ENCODE measurements at regions not wholly inside any gene's neighbourhood (a gene's known extent, or its start where the extent isn't known, plus 50 kb on each side); places are given as distances from the start of the nearest gene placed in this dataset.
"Not testable (repeated sequence)": the region's sequence is repeated elsewhere in the genome, so short reads cannot be mapped to it uniquely, and the experiment has no call there.

GRCh38 chr12:102726686-102727085 is 190.4 kb downstream of the PAH start:
- no peak for FAIRE-seq

DNA sequence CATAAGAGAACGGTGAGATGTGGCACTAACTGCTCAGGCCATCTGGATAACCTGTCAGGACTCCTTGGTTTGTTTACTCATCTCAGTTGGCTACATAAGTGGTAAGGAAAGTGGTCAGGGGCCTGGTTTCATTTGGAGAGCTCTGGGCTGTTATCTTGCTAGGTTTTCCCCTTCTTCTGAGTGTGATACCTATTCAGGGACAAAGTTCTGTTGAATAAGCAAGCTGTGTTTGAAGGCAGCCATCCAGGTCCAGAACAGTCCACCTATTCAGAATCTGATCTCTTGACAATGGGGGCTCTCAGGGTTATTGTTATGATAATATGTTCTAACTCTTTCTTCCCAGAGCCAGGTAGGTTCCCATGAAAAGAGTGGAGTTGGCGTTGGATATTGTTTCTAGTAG is 194.9 kb downstream of the PAH start:
- FAIRE-seq = no peak

GRCh38 chr12:102708108-102708507 is 208.9 kb downstream of the PAH start:
- no peak for FAIRE-seq

DNA sequence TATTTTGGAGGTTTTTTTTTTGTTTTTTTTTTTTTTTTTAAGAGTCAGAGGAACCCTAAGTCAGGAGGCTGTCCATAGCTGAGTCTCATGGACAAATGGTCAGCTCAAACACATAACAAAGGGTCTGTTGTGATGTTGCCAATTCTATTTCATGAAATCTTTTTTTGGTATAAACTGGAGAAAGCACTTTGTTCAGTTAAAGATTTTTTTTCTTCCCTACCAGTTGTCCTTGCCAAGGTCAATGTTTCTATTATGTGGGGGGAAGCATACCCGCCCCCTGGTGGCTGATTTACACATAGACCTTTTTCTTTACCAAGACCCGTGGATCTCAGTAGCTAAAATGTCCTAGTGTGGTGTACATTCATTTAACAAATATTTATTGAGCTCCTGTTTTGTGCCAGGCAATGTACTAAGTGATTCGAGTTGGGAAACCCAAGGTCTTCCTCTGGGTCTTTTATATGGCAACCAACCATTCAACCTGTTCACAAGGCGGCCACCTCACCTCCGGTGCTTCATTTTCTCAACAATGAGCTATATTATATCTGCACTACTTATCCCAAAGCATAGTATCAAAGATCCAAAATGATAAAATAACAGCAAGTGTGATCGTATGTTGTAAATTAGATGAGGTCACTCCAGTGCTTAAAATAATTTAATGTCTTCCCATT is 214.5 kb downstream of the PAH start:
- FAIRE-seq = no peak

GRCh38 chr12:102696045-102696444 is 215.7 kb upstream of the IGF1 start:
- no peak for FAIRE-seq

- no peak for FAIRE-seq
Observed at GRCh38 chr12:102694903-102695302, 214.5 kb upstream of the IGF1 start.

GRCh38 chr12:102691773-102692555 is 211.6 kb upstream of the IGF1 start:
- FAIRE-seq = no peak

GRCh38 chr12:102690253-102690652 is 209.9 kb upstream of the IGF1 start:
- no peak for FAIRE-seq

DNA sequence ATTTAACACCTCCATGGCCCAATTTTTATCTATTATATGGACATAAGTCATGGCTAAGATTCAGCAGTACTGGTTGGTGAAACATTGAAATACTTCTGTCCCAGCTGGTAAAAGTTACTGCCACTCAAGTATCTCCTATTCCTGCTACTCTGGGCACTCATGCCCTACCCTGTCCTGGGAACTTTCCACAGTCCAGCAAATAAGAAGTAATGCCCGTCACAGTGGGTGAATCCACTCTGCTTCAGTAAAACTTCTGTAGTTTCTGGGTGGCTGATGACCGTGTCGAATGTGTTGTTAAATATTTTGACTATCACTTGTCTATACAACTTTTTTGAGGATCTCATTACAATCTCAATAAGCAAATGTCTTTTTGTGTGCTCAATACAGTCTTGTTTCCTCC is 209.3 kb upstream of the IGF1 start:
- no peak for FAIRE-seq

- FAIRE-seq = no peak
Observed at GRCh38 chr12:102687523-102687922, 207.2 kb upstream of the IGF1 start.

- FAIRE-seq = no peak
Observed at GRCh38 chr12:102685841-102686240, 205.5 kb upstream of the IGF1 start.

DNA sequence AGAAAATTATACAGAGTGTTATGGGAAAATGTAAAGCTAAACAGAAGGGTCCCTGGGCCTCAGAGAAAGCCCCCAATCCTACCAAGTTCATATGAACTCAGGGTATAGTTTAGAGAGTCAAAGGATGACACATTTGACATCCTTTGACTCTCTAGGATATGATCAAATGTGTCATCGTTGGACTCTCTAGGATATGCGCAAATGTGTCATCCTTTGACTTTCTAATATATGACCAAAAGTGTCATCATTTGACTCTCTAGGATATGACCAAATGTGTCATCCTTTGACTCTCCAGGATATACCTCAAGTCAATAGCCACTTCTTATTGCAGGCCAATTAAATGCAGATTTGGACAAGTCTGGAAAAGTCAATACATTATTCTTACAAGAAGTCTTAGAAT is 204.8 kb upstream of the IGF1 start:
- FAIRE-seq = no peak

GRCh38 chr12:102682366-102683289 is 202.3 kb upstream of the IGF1 start:
- FAIRE-seq = no peak

DNA sequence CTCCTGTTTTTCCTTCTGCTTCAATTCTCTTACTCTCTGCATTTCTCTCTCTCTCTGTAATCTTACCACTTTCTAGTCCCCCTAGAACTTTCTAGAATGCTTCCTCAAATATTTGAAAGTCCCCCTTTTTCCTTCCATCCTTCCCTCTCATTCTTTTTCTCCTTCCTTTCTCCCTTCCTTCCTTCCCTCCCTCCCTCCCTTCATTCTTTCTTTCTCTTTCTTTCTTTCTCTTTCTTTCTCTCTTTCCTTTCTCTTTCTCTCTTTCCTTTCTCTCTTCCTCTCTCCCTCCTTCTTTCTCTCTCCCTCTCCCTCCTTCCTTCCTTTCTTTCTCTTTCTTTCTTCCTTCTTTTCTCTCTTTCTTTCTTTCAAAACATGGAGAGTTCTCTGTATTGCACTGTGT is 201.4 kb upstream of the IGF1 start:
- no peak for FAIRE-seq

GRCh38 chr12:102681309-102681708 is 200.9 kb upstream of the IGF1 start:
- no peak for FAIRE-seq

DNA sequence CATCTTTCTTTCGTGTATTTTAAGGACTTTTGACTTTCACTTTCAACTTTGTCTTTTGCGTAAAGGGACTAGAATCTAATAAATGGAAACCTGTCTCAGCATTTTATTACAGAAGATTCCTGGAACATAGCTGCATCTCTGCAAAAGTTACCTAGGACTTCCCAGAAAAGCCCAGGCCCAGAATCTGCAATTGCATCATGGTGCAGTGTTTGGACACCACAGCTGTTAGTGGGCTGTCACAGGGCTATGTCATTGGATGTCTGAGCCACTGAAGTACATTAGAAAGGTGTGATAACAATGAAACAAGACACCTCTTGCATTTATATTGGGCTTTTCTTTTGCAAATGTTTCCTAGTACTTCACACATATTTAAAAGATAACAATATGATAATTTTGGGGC is 199.9 kb upstream of the IGF1 start:
- no peak for FAIRE-seq

GRCh38 chr12:102676812-102677211 is 196.4 kb upstream of the IGF1 start:
- no peak for FAIRE-seq

GRCh38 chr12:102675672-102676071 is 195.3 kb upstream of the IGF1 start:
- no peak for FAIRE-seq

DNA sequence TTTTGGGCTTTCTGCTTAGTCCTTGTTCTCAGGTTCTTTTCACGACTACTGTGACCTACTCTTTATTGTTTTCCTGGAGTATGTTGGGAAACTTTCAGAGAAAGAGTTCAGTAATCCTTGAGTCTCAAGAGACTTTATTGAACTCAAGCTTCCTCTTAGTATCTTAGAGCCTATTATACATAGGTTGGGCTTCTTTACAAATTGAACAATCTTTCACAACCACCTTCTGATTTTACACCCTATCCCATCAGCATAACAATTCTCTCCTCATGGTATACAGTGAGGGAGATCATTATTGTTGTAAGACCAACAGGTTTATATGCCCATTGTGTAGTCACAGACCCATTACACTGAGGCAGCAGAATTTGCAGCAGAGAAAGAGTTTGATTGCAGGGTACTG is 193.2 kb upstream of the IGF1 start:
- no peak for FAIRE-seq

- FAIRE-seq = not testable (repeated sequence)
Observed at GRCh38 chr12:102672212-102672611, 191.8 kb upstream of the IGF1 start.

- FAIRE-seq = no peak
Observed at GRCh38 chr12:102669056-102669455, 188.7 kb upstream of the IGF1 start.

- FAIRE-seq = not testable (repeated sequence)
Observed at GRCh38 chr12:102666176-102666575, 185.8 kb upstream of the IGF1 start.

DNA sequence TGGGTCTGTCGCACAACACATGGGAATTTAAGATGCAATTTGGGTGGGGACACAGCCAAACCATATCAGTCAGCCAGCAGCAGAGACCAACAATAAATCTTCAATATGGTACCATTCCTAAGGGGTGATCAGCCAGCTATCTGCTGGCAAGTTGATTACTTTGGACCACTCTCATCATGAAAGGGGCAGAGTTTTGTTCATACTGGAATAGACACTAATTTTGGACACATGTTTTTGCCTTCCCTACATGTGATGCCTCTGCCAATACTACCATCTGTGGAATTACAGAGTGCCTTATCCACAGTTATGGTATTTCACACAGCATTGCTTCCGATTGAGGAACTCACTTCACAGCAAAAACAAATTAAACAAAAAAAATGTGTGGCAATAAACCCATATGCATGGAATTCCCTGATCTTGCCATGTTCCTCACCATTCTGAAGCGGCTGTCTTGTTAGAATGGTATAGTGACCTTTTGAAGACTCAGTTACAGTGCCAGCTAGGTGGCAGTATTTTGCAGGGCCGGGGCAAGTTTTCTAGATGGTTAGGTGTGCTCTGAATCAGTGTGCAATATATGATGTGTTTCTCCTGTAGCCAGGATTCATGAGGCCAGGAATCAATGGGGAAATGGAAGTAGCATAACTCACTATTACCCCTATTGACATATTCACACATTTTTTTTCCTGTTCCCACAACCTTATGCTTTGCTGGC is 179.0 kb upstream of the IGF1 start:
- FAIRE-seq = no peak

Measured in A204.1 (cell line).